ENCODE measurements at regions not wholly inside any gene's neighbourhood (a gene's known extent, or its start where the extent isn't known, plus 50 kb on each side); places are given as distances from the start of the nearest gene placed in this dataset.
"Not testable (repeated sequence)": the region's sequence is repeated elsewhere in the genome, so short reads cannot be mapped to it uniquely, and the experiment has no call there.

- DNase-seq (ENCODE audit: low read depth): no peak
These were observed 479.8 kb upstream of the TBL1XR1 start for GRCh38 chr3:177676947-177677587.

GRCh38 chr3:177679568-177680471, 482.5 kb upstream of the TBL1XR1 start:
- no peak for DNase-seq (ENCODE audit: low read depth)

GRCh38 chr3:177680472-177680821, 483.2 kb upstream of the TBL1XR1 start:
- DNase-seq (ENCODE audit: low read depth): no peak

GRCh38 chr3:177681156-177681555, 483.9 kb upstream of the TBL1XR1 start:
- no peak for DNase-seq (ENCODE audit: low read depth)

GRCh38 chr3:177681852-177682251, 484.6 kb upstream of the TBL1XR1 start:
- DNase-seq (ENCODE audit: low read depth): no peak

GRCh38 chr3:177683586-177683985, 486.3 kb upstream of the TBL1XR1 start:
- no peak for DNase-seq (ENCODE audit: low read depth)

GRCh38 chr3:177686671-177687070, 489.4 kb upstream of the TBL1XR1 start:
- DNase-seq (ENCODE audit: low read depth): no peak

- DNase-seq (ENCODE audit: low read depth): no peak
These were observed 490.0 kb upstream of the TBL1XR1 start for GRCh38 chr3:177687291-177687690.

- no peak for DNase-seq (ENCODE audit: low read depth)
These were observed 490.9 kb upstream of the TBL1XR1 start for GRCh38 chr3:177688152-177688551.

GRCh38 chr3:177689077-177689476, 491.8 kb upstream of the TBL1XR1 start:
- DNase-seq (ENCODE audit: low read depth): no peak

GRCh38 chr3:177689869-177690268, 492.6 kb upstream of the TBL1XR1 start:
- DNase-seq (ENCODE audit: low read depth): no peak

GRCh38 chr3:177690306-177690705, 493.0 kb upstream of the TBL1XR1 start:
- no peak for DNase-seq (ENCODE audit: low read depth)

GRCh38 chr3:177692304-177692975, 495.2 kb upstream of the TBL1XR1 start:
- no peak for DNase-seq (ENCODE audit: low read depth)

- no peak for DNase-seq (ENCODE audit: low read depth)
These were observed 496.5 kb upstream of the TBL1XR1 start for GRCh38 chr3:177693616-177694264.

- no peak for DNase-seq (ENCODE audit: low read depth)
These were observed 497.0 kb upstream of the TBL1XR1 start for GRCh38 chr3:177694316-177694715.

GRCh38 chr3:177694951-177695350, 497.7 kb upstream of the TBL1XR1 start:
- DNase-seq (ENCODE audit: low read depth): no peak

- no peak for DNase-seq (ENCODE audit: low read depth)
These were observed 502.8 kb upstream of the TBL1XR1 start for GRCh38 chr3:177700117-177700516.

- DNase-seq (ENCODE audit: low read depth): no peak
These were observed 506.5 kb upstream of the TBL1XR1 start for GRCh38 chr3:177703788-177704187.

- no peak for DNase-seq (ENCODE audit: low read depth)
These were observed 508.9 kb upstream of the TBL1XR1 start for GRCh38 chr3:177705976-177706823.

- DNase-seq (ENCODE audit: low read depth): not testable (repeated sequence)
These were observed 512.2 kb upstream of the TBL1XR1 start for GRCh38 chr3:177709470-177709869.

- DNase-seq (ENCODE audit: low read depth): no peak
These were observed 513.2 kb upstream of the TBL1XR1 start for GRCh38 chr3:177710506-177710905.
